WTC11 (cell line): ENCODE measurements at regions not wholly inside any gene's neighbourhood (a gene's known extent, or its start where the extent isn't known, plus 50 kb on each side); places are given as distances from the start of the nearest gene placed in this dataset.

Experiments used
- ATAC-seq: fragments of 200-7000 bp; cut with Tn5 transposase; 2 replicates; pipeline ENCODE4 v1.10.0; 2021; ENCODE audit warnings: mild to moderate bottlenecking, moderate library complexity
- CTCF ChIA-PET: fragments of 300-600 bp; sonication (Branson Sonifier 250); formaldehyde crosslinking; loops from one replicate; lab custom pipeline; 2021; ENCODE audit warnings: antibody characterized with exemption; lab: Charles Lee
- POLR2A ChIA-PET: fragments of 350-600 bp; sonication (Branson Sonifier 250); formaldehyde crosslinking; loops from one replicate; lab custom pipeline; 2021; ENCODE audit warnings: antibody characterized with exemption; lab: Charles Lee
- DNase-seq: peaks from one replicate; pipeline ENCODE4 v3.0.0; 2021; ENCODE audit warnings: low spot score
- H3K27ac Mint-ChIP-seq: 2 replicates; pipeline ENCODE4 v1.8.0; 2021; ENCODE audit warnings: mixed read lengths
- H3K27me3 Mint-ChIP-seq: 2 replicates; pipeline ENCODE4 v1.8.0; 2021; ENCODE audit warnings: low read depth, mild to moderate bottlenecking, moderate library complexity, mixed read lengths
- H3K36me3 Mint-ChIP-seq: 2 replicates; pipeline ENCODE4 v1.8.0; 2021; ENCODE audit warnings: mixed read lengths
- H3K4me1 Mint-ChIP-seq: 2 replicates; pipeline ENCODE4 v1.8.0; 2022; ENCODE audit warnings: mixed read lengths
- H3K4me3 Mint-ChIP-seq: 2 replicates; pipeline ENCODE4 v1.8.0; 2021; ENCODE audit warnings: mild to moderate bottlenecking, moderate library complexity, mixed read lengths
- H3K9me3 Mint-ChIP-seq: 2 replicates; pipeline ENCODE4 v1.8.0; 2021; ENCODE audit warnings: mixed read lengths
- CREM ChIP-seq: sonication (generic); formaldehyde crosslinking; IDR thresholded peaks from 2 replicates; pipeline ENCODE4 v1.8.1; 2022; ENCODE audit warnings: mild to moderate bottlenecking, missing genetic modification reagents, moderate library complexity
- IRF2 ChIP-seq: sonication (generic); formaldehyde crosslinking; IDR thresholded peaks from 2 replicates; pipeline ENCODE4 v1.8.0; 2022; ENCODE audit warnings: low read depth, missing genetic modification reagents, borderline replicate concordance
- KAT7 ChIP-seq: sonication (generic); formaldehyde crosslinking; IDR thresholded peaks from 2 replicates; pipeline ENCODE4 v1.8.1; 2023; ENCODE audit warnings: missing genetic modification reagents, mild to moderate bottlenecking, borderline replicate concordance
- OVOL2 ChIP-seq: fragments of 250-450 bp; sonication (Bioruptor Pico); IDR thresholded peaks from 2 replicates; pipeline ENCODE4 v1.9.0; 2021; ENCODE audit warnings: mild to moderate bottlenecking, borderline replicate concordance
- RORB ChIP-seq: fragments of 250-450 bp; sonication (Bioruptor Pico); IDR thresholded peaks from 2 replicates; pipeline ENCODE4 v1.9.0; 2021; ENCODE audit warnings: mild to moderate bottlenecking
- TEAD1 ChIP-seq: sonication (generic); formaldehyde crosslinking; IDR thresholded peaks from 2 replicates; pipeline ENCODE4 v1.8.0; 2022; ENCODE audit warnings: mild to moderate bottlenecking, missing genetic modification reagents
- TEAD4 ChIP-seq: sonication (generic); formaldehyde crosslinking; IDR thresholded peaks from 2 replicates; pipeline ENCODE4 v1.8.0; 2022; ENCODE audit warnings: mild to moderate bottlenecking, missing genetic modification reagents
- TP53 ChIP-seq: sonication (generic); formaldehyde crosslinking; IDR thresholded peaks from 2 replicates; pipeline ENCODE4 v1.8.1; 2023; ENCODE audit warnings: mild to moderate bottlenecking, missing genetic modification reagents
- ZNF138 ChIP-seq: sonication (generic); formaldehyde crosslinking; conservative IDR thresholded peaks from 2 replicates; pipeline ENCODE4 v1.8.1; 2022; ENCODE audit warnings: mild to moderate bottlenecking, moderate library complexity, missing genetic modification reagents
- TF ChIP-seq, protein P1 (sequence below): sonication (generic); formaldehyde crosslinking; conservative IDR thresholded peaks from 2 replicates; pipeline ENCODE4 v1.8.1; 2023; ENCODE audit warnings: mild to moderate bottlenecking, low read depth, missing genetic modification reagents, moderate library complexity
- TF ChIP-seq, protein P2 (sequence below): fragments of 200-600 bp; IDR thresholded peaks from 2 replicates; pipeline ENCODE4 v1.8.0; 2022; ENCODE audit warnings: antibody characterized with exemption
- TF ChIP-seq, protein P3 (sequence below): fragments of 250-450 bp; sonication (Bioruptor Pico); IDR thresholded peaks from 2 replicates; pipeline ENCODE4 v1.9.0; 2021; ENCODE audit warnings: mild to moderate bottlenecking, borderline replicate concordance
- TF ChIP-seq, protein P4 (sequence below): sonication (generic); formaldehyde crosslinking; IDR thresholded peaks from 2 replicates; pipeline ENCODE4 v1.8.1; 2023; ENCODE audit warnings: mild to moderate bottlenecking, moderate library complexity, missing genetic modification reagents
- TF ChIP-seq, protein P5 (sequence below): sonication (generic); formaldehyde crosslinking; IDR thresholded peaks from 2 replicates; pipeline ENCODE4 v1.8.1; 2022; ENCODE audit warnings: low read depth, mild to moderate bottlenecking, moderate library complexity, missing genetic modification reagents, borderline replicate concordance

DNA sequence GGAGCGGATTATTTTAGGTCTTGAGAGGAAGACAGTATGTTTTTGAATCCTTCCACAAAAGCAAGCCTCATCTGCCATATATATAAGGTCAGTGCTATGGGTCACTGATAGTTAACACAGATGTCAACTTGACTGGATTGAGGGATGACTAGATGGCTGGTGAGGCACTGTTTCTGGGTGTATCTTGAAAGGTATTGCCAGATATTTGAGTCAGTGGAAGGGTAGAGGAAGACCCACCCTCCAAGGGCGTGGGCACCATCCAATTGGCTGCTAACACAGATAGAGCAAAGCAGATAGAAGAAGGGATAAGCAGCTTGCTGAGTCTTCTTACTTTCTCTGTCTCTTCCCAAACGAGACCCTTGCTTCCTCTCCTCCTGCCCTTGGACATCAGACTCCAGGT, 185.0 kb upstream of the BTG1 start (continued):
- TF ChIP-seq, protein P1, sequence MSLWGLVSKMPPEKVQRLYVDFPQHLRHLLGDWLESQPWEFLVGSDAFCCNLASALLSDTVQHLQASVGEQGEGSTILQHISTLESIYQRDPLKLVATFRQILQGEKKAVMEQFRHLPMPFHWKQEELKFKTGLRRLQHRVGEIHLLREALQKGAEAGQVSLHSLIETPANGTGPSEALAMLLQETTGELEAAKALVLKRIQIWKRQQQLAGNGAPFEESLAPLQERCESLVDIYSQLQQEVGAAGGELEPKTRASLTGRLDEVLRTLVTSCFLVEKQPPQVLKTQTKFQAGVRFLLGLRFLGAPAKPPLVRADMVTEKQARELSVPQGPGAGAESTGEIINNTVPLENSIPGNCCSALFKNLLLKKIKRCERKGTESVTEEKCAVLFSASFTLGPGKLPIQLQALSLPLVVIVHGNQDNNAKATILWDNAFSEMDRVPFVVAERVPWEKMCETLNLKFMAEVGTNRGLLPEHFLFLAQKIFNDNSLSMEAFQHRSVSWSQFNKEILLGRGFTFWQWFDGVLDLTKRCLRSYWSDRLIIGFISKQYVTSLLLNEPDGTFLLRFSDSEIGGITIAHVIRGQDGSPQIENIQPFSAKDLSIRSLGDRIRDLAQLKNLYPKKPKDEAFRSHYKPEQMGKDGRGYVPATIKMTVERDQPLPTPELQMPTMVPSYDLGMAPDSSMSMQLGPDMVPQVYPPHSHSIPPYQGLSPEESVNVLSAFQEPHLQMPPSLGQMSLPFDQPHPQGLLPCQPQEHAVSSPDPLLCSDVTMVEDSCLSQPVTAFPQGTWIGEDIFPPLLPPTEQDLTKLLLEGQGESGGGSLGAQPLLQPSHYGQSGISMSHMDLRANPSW (CRISPR knock-in tag) = no peak
- TF ChIP-seq, protein P2, sequence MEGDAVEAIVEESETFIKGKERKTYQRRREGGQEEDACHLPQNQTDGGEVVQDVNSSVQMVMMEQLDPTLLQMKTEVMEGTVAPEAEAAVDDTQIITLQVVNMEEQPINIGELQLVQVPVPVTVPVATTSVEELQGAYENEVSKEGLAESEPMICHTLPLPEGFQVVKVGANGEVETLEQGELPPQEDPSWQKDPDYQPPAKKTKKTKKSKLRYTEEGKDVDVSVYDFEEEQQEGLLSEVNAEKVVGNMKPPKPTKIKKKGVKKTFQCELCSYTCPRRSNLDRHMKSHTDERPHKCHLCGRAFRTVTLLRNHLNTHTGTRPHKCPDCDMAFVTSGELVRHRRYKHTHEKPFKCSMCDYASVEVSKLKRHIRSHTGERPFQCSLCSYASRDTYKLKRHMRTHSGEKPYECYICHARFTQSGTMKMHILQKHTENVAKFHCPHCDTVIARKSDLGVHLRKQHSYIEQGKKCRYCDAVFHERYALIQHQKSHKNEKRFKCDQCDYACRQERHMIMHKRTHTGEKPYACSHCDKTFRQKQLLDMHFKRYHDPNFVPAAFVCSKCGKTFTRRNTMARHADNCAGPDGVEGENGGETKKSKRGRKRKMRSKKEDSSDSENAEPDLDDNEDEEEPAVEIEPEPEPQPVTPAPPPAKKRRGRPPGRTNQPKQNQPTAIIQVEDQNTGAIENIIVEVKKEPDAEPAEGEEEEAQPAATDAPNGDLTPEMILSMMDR = no peak
- no peak for TF ChIP-seq TEAD1
- TF ChIP-seq, protein P3, sequence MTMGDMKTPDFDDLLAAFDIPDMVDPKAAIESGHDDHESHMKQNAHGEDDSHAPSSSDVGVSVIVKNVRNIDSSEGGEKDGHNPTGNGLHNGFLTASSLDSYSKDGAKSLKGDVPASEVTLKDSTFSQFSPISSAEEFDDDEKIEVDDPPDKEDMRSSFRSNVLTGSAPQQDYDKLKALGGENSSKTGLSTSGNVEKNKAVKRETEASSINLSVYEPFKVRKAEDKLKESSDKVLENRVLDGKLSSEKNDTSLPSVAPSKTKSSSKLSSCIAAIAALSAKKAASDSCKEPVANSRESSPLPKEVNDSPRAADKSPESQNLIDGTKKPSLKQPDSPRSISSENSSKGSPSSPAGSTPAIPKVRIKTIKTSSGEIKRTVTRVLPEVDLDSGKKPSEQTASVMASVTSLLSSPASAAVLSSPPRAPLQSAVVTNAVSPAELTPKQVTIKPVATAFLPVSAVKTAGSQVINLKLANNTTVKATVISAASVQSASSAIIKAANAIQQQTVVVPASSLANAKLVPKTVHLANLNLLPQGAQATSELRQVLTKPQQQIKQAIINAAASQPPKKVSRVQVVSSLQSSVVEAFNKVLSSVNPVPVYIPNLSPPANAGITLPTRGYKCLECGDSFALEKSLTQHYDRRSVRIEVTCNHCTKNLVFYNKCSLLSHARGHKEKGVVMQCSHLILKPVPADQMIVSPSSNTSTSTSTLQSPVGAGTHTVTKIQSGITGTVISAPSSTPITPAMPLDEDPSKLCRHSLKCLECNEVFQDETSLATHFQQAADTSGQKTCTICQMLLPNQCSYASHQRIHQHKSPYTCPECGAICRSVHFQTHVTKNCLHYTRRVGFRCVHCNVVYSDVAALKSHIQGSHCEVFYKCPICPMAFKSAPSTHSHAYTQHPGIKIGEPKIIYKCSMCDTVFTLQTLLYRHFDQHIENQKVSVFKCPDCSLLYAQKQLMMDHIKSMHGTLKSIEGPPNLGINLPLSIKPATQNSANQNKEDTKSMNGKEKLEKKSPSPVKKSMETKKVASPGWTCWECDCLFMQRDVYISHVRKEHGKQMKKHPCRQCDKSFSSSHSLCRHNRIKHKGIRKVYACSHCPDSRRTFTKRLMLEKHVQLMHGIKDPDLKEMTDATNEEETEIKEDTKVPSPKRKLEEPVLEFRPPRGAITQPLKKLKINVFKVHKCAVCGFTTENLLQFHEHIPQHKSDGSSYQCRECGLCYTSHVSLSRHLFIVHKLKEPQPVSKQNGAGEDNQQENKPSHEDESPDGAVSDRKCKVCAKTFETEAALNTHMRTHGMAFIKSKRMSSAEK = no peak

DNA sequence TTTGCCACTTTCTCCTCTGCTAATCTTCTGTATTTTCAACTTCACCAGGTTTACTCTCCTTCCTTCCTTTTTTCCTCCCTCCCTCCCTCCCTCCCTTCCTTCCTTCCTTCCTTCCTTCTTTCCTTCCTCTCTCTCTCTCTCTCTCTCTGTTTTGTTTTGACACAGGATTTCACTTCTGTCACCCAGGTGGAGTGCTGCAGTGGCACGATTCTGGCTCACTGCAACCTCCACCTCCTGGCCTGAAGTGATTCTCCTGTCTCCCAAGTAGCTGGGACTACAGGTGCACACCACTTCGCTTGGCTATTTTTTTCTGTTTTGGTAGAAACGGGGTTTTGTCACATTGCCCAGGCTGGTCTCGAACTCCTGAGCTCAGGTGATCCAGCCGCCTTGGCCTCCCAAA, 181.2 kb upstream of the BTG1 start:
- ChIA-PET CTCF (interaction anchor here (0.7 kb wide), 1 partner anchor 23 kb away, joined by 3 read pairs; no protein-coding TSS in a partner anchor), POLR2A (interaction anchor here (0.6 kb wide), 1 partner anchor 542 kb away, joined by 3 read pairs; no protein-coding TSS in a partner anchor)
- no peak overlapping the region for H3K4me3 Mint-ChIP-seq
- DNase-seq = no peak
- peaks cover 21% of the 10 kb centered on the region for H3K4me1 Mint-ChIP-seq
- H3K9me3 Mint-ChIP-seq = peaks cover 19% of the 10 kb centered on the region
- peaks cover 9% of the 10 kb centered on the region; the same call in 1 of the 2 replicates for H3K36me3 Mint-ChIP-seq
- TF ChIP-seq, protein P4, sequence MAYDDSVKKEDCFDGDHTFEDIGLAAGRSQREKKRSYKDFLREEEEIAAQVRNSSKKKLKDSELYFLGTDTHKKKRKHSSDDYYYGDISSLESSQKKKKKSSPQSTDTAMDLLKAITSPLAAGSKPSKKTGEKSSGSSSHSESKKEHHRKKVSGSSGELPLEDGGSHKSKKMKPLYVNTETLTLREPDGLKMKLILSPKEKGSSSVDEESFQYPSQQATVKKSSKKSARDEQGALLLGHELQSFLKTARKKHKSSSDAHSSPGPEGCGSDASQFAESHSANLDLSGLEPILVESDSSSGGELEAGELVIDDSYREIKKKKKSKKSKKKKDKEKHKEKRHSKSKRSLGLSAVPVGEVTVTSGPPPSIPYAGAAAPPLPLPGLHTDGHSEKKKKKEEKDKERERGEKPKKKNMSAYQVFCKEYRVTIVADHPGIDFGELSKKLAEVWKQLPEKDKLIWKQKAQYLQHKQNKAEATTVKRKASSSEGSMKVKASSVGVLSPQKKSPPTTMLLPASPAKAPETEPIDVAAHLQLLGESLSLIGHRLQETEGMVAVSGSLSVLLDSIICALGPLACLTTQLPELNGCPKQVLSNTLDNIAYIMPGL = no peak
- TF ChIP-seq, protein P5, sequence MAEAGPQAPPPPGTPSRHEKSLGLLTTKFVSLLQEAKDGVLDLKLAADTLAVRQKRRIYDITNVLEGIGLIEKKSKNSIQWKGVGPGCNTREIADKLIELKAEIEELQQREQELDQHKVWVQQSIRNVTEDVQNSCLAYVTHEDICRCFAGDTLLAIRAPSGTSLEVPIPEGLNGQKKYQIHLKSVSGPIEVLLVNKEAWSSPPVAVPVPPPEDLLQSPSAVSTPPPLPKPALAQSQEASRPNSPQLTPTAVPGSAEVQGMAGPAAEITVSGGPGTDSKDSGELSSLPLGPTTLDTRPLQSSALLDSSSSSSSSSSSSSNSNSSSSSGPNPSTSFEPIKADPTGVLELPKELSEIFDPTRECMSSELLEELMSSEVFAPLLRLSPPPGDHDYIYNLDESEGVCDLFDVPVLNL (CRISPR knock-in tag) = no peak
- no peak for TF ChIP-seq TEAD4
- TF ChIP-seq KAT7 = no peak
- no peak for TF ChIP-seq OVOL2 (CRISPR knock-in tag)
- TF ChIP-seq IRF2 = no peak
- TF ChIP-seq ZNF138 (CRISPR knock-in tag) = no peak
- no peak for TF ChIP-seq RORB (CRISPR knock-in tag)
- no peak for TF ChIP-seq CREM (CRISPR knock-in tag)
- no peak for TF ChIP-seq TP53 (CRISPR knock-in tag)
- ATAC-seq = no peak
- no peaks in the 10 kb centered on the region; the same call in 1 of the 2 replicates for H3K27me3 Mint-ChIP-seq
- no peak overlapping the region for H3K27ac Mint-ChIP-seq
